ENCODE measurements at regions not wholly inside any gene's neighbourhood (a gene's known extent, or its start where the extent isn't known, plus 50 kb on each side); places are given as distances from the start of the nearest gene placed in this dataset.

- no peak for DNase-seq
Observed at GRCh38 chr4:43782391-43782790, 666.2 kb downstream of the KCTD8 start.

DNA sequence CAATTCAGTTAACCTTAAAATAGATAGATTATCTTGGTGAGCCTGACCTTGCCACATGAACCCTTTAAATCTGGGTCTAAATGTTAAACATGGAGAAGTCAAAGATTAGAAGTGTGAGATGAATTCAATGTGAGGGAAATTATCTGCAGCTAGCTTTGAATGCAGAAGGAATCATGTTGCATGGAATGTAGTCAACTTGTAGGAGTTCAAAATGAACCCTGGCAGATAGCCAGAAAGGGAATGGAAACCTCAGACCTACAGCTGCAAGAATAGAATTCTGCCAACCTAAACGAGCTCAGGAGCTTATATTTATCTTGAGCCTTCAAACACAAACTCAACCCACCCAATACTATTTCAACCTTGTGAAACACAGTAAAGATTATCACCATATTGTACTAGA, 632.5 kb downstream of the KCTD8 start:
- no peak for DNase-seq

GRCh38 chr4:43822621-43823020, 626.0 kb downstream of the KCTD8 start:
- DNase-seq = no peak

GRCh38 chr4:43835869-43836268, 612.7 kb downstream of the KCTD8 start:
- no peak for DNase-seq

- no peak for DNase-seq
Observed at GRCh38 chr4:43837171-43837570, 611.4 kb downstream of the KCTD8 start.

DNA sequence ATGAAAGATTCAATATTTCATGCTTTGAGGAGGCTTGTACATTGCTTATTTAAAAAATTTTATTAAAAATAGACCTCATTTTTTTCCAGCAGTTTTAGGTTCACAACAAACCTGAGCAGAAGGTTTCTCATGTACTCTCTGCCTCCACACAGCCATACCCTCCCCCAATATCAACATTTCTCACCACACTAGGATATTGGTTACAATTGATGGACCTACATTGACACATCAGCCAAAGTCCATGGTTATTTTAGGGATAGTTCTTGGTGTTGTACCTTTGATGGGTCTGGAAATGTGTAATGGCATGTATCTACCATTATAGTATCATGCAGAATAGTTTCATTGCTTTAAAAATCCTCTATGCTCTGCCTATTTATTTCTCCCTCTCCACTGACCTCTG, 611.0 kb downstream of the KCTD8 start:
- no peak for DNase-seq

DNA sequence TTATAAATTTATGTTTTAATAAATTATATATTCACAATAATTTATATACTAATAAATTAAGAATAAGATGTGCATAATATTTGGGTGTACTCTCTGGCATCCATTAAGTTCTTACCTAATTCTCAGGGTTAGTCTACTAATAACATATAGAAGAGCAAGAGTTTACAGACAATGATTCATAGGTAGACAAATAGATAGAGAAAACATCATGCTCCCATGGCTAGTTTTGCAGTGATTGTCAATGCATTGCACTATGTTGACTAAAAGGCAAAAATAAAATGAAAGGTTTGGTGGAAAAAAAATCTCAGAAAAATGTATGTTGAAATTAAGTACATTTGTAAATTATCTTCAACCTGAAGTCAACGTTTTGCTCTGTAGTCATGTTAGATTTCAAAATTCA, 606.0 kb downstream of the KCTD8 start:
- DNase-seq = no peak

GRCh38 chr4:43843501-43843900, 605.1 kb downstream of the KCTD8 start:
- no peak for DNase-seq

DNA sequence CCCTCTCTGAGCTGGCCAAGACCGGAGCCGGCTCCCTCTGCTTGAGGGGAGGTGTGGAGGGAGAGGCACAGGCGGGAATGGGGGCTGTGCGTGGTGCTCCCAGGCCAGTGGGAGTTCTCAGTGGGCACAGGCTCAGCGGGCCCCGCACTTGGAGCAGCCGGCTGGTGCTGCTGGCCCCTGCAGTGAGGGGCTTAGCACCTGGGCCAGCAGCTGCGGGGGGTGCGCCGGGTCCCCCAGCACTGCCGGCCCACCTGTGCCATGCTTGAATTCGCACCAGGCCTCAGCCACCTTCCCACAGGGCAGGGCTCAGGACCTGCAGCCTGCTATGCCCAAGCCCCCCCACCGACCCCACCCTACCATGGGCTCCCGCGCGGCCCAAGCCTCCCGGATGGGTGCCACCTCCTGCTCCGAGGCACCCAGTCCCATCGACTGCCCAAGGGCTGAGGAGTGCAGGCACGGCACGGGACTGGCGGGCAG, 602.5 kb downstream of the KCTD8 start:
- no peak for DNase-seq

DNA sequence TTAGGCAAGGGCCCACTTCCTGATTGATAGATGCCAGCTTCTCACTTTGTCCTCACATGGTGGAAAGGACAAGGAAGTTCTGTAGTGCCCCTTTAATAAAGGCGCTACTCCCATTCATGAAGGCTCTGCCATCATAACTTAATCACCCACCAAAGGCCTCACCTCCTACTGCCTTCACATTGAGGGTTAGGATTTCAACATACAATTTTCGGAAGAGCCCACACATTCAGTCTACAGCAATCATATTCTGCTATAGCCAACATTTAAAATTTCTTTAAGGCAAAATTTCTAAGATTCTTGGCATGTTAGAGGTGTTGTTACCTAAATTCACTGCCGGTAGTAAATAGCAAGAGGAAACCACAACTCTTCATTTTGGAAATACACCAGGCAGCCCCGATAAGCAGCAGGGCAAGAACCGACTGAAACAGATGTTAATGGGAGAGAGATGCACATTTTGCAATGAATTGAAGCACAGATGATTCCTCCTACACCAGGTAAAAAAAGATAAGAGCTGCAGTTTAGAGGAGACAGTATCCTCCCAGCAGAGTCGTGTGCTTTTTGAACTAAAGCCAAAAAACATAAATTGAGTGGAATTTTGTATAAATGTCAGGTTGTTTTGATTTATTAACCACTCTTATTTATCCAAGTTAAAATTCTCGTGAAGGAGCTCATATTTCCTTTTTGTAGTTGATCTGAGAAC, 594.9 kb downstream of the KCTD8 start:
- DNase-seq = no peak

DNA sequence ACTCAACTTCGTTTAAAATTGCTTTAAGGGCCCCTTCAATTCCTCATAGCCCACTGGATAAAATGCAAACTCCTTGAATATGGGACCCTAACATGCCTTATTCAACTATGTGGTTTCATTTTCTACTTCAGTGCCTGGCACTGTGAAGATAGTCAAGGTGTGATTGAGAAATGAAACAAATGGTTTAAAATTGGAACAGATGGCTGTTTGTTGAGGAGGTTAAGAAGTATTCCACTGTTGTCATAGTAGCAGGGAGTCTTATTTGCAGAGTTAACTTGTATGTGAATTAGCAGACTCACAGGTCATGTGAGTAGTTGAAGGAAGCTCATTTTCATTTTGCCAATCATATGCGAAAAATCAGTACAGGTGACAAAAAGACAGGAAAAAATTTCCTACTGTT, 593.3 kb downstream of the KCTD8 start:
- DNase-seq = no peak

DNA sequence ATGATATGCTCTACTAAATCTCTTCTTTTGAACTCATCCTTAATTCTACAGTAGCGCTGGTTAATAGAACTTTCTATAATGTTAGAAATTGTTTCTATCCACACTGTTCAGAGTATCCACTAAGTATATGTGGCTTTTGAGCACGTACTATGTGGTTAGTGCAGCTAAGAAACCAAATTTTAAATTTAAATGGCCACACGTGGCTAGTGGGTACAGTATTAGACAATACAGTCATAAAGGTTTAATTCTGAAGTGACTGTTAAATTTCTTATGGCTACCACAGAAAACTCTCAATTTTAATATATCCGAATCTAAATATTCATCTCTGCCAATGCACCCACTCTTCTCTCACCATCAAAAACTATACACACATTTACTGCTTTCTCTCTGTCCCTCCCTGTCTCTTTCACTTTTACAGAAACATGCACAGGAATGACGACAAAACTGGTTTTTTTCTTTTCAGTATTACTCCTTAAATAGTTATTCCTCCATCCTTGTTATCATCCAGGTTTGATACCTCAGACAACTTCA, 583.9 kb downstream of the KCTD8 start:
- DNase-seq = no peak

DNA sequence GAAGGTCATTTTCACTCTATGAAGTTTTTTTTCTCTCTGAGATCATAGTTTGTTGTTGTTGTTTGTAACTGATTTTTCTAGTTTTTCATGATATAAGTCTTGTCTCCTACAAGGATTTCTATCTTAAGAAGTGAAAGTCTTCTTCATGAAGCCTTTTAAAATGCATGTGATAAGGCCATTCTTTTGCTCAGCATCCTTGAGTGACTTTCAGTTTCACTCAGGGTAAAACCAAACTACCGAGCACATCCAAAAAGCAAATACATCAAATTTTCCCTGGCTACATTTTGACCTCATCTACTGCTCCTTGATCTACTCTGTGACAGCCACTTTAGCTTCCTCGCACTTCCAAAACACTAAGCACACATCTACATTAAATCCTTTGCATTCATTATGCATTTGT, 580.7 kb downstream of the KCTD8 start:
- DNase-seq = no peak

DNA sequence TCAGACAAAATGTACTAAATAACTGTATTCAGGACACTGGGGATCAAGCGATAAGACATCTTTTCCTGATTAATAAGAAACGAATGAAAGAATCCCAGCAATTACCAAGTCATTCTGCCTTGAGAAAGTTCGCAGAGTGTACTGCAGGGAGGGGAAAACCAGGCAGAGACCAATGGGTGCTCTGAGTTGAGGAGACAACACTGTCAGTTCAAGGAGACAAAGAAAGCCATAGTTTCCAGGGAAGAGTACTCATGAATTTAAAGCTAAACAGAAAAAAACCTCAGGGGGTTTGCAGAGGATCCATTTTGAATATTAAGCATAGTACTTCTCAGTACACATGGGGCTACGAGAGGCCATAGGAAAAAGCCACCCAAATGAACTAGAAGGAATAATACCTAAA, 573.0 kb downstream of the KCTD8 start:
- no peak for DNase-seq

DNA sequence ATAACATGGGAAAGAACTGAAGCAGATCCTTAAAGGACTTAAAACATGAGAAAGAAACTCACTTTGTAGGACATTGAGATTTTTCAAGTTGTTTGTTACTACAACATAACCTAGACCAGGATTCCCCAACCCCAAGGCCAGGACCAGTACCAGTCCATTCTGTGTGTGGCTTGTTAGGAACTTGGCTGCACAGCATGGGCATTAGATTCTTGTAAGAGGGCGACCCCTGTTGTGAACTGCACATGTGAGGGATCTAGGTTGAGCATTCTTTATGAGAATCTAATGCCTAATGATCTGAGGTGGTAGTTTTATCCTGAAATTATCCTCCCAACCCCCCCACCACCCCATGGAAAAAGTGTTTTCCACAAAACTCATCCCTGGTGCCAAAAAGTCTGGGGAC, 566.1 kb downstream of the KCTD8 start:
- DNase-seq = no peak

GRCh38 chr4:43886196-43886595, 562.4 kb downstream of the KCTD8 start:
- DNase-seq = no peak

GRCh38 chr4:43898836-43899235, 549.8 kb downstream of the KCTD8 start:
- no peak for DNase-seq

- DNase-seq = no peak
Observed at GRCh38 chr4:43903456-43903855, 545.2 kb downstream of the KCTD8 start.

DNA sequence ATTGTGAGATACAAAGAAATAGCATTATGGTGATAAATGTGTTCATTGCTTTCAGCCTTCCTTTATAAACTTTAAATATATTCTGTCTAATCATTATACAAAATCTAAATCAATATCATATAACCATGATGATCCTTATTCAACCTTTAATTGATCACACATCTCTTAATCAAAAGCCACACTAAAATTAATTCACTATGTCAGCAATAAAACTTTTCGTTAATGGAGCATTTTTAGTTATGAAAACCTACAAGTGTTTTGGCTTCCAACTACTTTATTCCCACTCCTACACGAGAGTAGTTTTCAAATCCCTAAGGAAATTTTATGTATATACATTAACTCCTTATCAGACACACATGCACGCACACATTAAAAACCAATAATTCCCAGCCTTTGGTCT, 530.2 kb downstream of the KCTD8 start:
- no peak for DNase-seq

GRCh38 chr4:43932448-43932847, 516.2 kb downstream of the KCTD8 start:
- DNase-seq = no peak

- DNase-seq = no peak
Observed at GRCh38 chr4:43943998-43944397, 504.6 kb downstream of the KCTD8 start.

DNA sequence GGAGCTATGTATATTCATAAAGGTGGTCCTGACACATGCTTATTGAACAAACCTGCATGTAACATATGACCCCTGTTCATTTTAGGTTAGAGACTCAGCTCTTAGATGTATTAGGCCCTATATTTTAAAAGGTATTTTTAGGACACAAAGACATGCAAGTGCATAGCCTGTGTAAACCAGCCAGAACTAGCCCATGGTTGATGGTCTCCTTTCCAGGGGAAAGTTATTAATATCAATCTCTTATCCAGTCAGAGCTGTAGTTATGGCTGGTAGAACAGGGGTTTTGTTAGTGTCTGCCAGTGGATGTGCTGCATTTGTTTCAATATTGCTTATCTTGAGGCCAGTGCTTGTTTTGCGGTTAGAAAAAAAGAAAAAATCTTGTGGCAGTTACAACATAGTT, 488.6 kb downstream of the KCTD8 start:
- DNase-seq = no peak

GRCh38 chr4:43968011-43968410, 480.6 kb downstream of the KCTD8 start:
- no peak for DNase-seq

- no peak for DNase-seq
Observed at GRCh38 chr4:43983610-43984009, 465.0 kb downstream of the KCTD8 start.

Measured in right lung (tissue), 2 donors.